ENCODE measurements at regions not wholly inside any gene's neighbourhood (a gene's known extent, or its start where the extent isn't known, plus 50 kb on each side); places are given as distances from the start of the nearest gene placed in this dataset.

DNA sequence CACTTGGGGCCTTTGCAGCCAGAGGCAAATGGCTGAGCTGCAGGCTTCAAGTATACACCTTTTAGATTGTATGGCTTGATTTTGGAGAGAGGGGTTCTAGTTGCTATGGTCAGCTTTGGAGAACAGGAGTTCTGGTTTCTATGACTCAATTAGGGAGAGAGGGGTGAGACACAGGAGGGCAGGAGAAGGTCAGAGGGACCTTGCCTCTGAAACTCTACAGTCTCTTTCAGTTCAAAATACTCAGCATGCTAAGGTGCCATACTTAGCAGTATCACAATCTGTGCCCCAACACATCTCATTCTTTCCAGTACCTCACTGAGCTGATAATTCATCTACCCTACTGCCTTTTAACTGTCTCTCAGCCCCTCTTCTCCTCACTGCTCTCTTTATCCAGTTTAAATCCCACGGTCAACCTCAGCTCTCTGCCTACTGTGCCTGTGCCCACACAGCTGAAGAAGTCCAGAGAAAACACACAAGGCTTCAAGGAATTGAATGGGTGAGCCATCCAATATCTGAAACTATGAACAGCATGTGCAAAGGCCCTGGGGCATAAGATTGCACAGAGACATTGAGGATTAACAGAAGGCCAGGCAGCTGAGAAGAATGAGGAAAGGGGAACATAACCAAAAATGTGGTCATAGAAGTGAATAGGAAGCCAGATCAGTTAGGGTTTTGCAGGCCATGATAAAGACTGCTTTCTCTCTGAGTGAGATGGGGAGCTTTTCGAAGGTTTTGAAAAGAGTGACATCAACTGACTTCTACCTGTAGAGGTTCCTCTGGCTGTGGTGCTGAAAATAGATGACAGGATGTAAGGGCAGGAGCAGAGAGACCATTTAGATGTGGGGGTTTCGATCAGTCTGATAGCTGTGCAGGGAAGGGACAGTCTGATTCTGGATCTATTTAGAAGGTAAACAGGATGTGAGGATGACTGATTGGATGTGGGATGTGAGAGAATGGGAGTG lies 54.5 kb upstream of the C3orf80 start:
- no peak for ATAC-seq

DNA sequence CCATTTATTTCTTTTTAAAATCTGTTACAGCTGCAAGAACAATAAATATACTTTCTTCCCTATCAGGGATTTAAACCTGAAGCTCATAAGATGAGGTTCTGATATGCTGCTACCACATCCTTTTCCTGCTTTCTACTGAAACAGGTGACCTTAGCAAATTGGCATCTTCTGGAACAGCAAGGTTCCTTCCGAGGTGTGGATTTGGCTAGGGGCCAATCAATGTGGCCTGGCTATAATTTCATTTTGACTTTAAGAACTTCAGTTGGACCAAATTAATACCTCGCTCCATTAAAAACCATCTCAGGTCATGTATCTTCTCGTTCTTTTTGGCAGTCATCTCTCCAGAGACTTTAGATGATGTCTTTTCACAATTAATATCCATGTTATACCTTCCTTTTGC lies 53.4 kb upstream of the C3orf80 start:
- no peak for DNase-seq
- no peak for ATAC-seq

More for the DNA sequence above, 54.5 kb upstream of the C3orf80 start:
- DNase-seq: no peak

DNA sequence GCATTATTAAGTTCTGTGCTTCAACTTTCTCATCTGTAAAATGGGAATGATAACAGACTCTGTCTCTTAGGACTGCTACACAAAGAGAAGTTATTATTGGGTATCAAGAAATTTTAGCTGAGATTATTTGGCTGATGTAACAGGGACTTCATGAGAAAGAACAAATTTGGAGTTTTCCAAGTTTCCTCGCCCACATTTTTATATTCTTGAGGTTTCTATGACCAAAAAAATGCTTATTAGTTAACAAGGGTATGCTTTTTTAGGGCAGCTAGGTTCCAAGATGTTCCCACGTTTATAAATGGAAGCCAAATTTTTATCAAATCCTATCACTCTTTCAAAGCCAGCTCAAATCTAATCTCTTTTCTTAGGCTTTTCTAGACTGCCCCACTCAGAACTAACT lies 50.6 kb upstream of the C3orf80 start:
- no peak for ATAC-seq
- DNase-seq: no peak
